ENCODE measurements at regions not wholly inside any gene's neighbourhood (a gene's known extent, or its start where the extent isn't known, plus 50 kb on each side); places are given as distances from the start of the nearest gene placed in this dataset.
"Not testable (repeated sequence)": the region's sequence is repeated elsewhere in the genome, so short reads cannot be mapped to it uniquely, and the experiment has no call there.

DNA sequence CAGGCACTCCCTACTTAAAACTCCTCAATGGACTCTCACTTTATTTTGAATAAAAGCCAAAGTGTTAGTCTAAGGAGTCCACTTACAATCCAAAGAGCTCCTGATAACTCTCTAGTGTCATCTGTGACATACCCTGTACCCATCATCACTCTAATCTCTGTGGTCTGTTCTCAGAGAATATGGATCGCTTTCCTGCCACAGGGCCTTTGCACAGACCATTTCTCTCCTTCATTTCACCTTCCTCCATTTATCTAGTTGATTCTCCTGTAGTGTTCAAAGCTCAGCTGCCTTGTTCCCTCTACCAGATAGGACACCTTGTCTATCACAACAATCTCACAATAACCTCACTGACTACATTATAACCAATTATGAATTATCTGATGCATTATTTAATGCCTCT is 185.4 kb upstream of the KBTBD8 start:
- DNase-seq = no peak

DNA sequence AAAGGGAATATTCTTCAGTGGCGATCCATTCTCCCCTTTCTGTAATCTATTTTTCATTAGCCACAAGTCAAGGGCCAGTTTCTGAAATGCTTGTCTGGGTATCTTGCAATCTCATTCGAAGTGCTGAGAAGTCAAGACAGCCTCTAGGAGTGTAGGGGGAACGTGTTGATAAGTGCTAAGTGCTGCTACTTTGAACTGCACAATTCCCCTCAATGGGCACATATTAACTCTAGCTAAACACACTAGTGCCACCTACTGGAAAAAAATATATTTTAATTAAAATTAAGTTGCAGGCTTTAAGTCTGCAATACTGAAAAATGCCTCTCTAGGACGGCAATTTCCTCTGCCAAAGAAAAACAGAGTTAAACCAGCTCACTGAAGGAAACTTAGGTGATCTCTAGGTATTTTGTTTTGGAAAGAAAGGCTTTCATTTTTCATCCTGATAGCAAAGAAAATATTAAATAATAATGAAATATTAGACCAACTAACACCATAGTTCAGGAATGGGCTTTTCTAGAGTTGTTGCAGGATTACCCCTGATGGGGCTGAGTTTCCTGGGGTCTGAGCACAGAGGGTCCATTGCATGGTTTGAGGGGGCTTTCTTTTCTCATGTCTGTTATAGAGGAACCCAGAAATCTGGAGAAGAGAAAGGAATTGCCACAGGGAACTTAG is 181.9 kb upstream of the KBTBD8 start:
- peak; percentile 27 for DNase-seq

DNA sequence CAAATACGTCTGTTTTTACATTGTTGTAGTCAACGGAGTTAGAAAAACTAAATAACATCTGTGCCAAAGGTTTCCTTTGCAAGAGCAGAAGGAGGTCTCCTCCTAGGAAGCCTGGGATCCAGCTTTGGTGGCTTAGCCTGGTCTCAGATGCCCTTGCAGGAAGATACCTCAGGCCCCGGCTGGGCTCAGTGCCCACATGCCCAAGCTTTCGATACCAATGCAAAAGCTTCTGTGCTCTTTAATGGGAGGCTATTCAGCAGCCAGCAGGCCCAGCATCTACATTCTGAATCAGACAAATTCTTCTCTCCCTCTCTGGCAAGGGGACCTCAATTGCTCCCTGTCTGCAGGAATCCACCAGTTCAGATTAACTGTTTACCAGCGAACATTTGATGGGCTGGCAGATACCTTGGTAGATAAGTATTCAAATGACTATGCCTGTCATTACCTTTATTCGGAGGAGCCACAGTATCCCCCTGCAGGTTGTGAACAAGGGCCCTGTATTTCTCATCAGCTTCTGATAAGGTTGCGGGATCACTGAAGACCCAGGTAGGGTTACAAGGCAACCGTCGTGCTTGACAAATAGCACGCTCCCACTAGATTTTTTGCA is 180.1 kb upstream of the KBTBD8 start:
- no peak for DNase-seq

DNA sequence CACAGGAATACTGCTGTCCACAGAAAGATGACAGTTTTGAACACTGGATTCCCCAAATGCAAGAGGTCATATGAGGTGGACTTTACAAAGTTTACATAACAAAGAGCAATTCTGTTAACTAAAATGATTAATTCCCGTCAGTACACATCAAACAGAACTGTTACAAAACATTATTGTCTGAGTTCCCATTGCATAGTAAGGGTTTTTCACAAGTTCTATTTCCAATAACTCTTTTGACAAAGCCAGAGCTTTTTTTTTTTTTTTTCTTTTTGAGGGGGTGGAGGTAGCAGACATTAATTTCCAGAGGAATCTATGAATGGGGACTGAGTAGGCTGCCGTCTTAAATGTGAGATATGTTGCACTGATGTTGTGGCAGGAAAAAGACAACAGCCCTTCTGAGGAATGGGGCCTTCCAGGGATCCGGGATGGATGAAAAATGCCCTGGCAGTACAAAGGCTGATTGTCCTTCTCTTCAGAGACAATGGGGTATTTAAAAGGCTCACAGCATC is 178.1 kb upstream of the KBTBD8 start:
- no peak for DNase-seq

DNA sequence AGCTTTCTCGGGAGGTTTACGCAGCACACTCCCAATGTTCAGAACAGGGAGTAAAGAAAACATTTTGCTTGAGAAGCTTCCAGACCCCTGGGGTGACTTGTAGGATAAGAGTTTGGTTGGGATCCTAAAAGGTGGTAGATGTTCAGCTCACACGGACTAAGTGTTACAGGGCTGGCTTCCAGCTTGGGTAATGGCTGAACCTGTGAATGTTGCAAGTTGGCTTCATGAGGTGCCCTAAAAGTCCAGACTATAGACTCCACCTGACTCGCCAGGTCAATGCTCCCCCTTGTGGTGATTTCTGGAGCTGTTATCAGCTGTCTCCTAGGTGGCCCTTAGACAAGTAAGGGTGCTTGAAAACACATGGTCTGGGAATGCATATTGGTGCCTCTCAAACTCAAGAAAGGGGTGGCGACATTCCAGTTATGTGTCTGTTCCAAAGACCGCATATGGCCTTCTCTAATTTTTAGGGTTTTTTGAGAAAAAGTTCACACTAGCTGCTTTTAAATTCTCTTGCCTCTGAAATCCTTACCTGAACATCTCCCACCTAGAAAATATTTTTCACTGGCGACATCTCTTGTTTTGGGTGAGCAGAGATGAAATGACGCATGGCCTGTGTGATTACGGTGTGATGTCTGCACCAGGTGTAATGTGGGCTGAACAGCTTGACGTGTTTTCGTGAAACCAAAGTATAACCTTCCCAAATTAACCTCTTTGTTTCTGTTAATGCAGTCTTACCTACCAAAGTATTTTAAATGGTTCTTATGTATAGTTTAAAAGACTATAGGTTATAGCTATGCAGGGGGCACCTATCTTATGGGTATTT is 175.7 kb upstream of the KBTBD8 start:
- peak; percentile 4 for DNase-seq

DNA sequence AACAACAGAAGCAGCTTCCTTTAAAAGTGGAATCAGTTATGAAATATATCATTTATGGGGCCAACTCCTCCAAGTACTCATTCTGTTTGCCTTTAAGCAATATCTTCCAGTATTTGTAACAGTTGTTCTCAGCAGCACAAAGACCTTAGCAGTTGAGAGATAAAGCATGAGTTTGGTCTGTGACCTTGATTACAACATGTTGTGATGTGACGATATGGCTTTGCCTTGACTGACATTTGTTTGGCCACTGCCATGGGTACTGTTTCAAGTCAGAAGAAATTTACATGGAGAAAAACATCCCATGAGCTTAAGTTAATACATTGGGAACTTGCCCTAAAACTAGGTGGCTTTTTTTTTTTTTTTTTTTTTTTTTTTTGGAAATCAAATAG is 175.1 kb upstream of the KBTBD8 start:
- DNase-seq = no peak

DNA sequence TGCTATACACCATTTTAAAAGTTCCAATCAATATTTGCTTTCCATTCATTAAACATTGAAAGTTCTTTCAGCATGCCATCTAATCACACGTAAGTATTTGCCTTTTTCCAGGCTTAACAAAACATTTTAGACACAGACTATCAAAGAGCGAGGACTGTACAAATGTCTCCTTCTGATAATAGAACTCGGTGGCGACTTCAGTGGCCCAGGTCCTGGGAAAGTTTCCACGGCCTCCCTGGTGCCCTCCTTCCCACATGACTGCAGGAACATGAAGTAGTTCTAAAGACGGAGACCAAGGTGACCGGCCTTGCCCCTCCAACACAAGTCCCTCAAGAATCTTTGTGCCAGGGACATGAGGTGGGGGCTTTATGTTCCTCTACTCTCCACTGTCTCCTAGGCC is 174.6 kb upstream of the KBTBD8 start:
- DNase-seq = no peak

DNA sequence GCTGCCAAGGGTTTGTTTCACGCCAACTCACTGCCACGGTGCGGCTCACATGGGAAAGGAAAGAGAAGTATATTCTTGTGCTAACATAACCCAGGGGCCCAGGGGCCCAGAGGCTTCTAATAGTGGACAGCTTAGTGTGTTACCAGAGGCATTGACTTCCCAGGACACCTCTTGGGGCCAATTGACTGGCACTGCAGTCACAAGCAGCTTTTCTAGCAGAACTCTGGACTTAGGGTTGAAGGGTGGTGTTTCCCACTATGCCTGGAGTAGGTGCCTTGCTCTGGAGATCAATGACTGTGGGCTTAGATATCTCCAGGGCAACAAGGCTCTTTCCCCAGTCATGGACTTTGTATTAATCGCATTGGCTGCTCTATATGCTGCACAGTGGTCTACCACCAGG is 172.7 kb upstream of the KBTBD8 start:
- no peak for DNase-seq

DNA sequence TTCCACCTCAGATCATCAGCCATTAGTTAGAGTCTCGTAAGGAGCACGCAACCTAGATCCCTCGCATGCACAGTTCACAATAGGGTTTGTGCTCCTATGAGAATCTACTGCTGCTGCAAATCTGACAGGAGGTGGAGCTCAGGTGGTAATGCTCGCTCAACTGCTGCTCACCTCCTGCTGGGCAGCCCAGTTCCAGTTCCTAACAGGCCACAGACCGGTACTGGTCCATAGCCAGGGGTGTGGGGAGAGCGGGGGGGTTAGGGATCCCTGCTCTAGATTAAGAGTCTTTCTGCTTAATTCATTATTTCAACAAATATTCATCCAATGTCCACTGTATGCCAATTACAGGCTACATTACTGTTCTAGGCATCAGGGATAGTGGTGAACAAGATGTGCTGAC is 170.4 kb upstream of the KBTBD8 start:
- no peak for DNase-seq

DNA sequence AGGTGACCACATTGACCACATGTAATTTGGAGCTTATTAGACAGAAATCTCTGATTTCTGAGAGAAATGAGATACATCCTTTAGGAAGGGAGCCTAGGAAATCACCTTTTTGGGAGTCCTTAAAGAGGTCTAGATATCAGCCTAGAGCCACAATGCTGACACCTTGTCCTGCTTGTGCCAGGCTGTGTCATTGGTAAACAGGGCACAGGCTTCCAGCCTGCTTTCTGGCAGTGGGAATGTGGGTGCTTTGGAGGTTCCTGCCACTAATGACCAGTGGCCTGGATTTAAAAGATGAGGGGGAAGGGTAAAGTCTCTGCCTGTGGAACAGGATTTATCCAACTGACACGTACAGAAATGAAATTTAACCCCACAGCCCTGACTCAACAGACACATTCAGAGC is 169.8 kb upstream of the KBTBD8 start:
- no peak for DNase-seq

DNA sequence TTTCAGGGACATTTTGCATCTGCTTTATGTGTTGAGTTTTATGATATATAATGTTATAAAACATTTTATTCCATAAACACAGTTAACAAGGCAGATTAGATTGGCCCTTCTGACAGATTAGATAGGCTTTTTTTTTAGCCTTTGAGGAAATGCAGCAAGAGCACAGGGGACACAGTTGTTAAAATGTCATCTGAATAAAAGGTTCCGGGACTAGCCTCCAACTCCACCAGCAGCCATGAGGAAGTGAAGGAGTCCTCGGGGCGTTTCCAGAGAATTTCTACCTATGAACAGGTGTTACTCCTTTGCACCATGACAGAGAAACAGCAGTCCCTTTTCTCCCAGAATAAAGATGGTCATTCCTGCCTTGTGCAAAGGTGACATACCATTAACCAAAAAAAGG is 167.8 kb upstream of the KBTBD8 start:
- DNase-seq = no peak

DNA sequence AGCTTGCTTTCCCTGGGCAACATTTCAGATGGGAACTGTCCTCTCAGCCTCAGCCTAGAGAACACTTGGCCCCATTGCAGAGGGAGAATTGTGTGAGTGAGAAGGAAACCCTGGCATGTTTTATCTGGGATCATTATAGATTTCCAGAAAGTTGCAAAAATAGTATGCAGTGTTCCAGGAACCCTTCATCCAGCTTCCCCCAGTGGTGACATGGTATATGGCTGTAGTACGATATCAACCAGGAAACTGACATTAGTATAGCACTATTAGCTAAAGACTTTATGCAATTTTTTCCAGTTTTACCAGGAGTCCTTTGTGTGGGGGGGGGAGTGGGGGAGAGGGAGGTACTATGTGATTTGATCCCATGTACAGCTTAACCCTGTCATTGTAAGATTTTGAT is 166.2 kb upstream of the KBTBD8 start:
- DNase-seq = no peak

DNA sequence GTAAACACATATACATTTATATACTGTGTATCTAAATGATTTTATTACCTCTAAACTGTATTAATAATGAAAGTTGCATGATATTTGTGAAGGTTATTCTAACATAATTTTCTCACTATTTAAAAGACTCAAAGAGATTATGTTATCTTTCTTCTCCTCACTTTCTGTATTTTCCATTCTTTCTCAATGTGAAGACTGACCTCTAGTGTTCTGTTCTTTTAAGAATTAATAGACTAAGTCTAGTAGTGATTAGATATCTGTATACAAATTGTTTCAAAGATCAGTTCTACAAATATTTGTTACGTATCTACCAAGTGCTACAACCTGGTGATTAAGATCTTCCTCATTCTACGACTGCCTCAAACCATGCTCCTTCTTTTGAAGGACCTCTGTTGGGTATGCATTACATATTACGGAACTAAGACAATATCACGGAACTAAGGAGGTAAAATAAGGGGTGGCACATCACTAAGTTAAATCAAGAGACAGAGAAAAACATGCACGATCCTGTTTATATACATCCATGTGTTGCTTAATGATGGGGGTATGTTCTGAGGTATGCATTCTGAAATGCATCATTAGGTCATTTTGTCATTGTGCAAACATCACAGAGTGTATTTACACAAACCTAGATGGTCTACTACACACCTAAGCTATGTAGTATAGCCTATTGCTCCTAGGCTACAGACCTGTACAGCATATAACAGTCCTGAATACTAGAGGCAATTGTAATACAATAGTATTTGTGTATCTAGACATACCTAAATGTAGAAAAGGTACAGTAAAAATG is 161.5 kb upstream of the KBTBD8 start:
- DNase-seq = no peak

DNA sequence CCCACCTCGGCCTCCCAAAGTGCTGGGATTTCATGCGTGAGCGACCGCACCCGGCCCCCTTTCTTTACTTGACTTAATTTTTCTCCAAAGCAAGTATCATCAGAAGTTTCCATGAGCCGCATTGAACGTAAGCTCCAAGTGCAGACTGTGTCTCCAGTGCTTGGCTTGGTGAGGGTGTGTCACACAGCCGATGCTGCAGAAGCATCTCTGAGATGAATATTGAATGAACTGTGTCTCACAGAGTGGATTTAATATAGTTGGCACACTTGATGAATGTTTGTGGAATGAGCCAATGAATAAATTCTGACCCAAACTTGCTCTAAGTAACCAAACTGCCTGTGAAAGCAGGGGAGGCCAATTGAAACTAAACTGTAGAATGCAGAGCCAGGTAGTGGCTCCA is 159.4 kb upstream of the KBTBD8 start:
- no peak for DNase-seq

DNA sequence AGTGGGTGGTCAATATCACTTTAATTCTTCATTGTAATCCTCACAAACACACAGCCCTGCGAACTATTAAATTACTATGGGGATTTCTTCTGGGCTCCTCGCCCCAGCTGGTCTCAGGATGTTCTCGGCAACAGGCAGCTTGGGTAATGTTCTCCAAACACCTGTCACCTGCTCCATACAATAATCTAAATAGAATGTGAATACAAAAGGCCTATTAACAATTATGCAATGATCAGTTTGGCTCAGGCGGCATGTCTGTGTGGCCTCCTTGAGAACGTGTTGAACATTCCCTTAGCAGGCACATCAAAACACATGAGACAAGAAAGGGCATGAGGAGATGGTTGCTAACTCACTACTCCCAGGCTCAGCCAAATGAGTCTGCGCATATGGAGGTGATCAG is 158.6 kb upstream of the KBTBD8 start:
- DNase-seq = no peak

DNA sequence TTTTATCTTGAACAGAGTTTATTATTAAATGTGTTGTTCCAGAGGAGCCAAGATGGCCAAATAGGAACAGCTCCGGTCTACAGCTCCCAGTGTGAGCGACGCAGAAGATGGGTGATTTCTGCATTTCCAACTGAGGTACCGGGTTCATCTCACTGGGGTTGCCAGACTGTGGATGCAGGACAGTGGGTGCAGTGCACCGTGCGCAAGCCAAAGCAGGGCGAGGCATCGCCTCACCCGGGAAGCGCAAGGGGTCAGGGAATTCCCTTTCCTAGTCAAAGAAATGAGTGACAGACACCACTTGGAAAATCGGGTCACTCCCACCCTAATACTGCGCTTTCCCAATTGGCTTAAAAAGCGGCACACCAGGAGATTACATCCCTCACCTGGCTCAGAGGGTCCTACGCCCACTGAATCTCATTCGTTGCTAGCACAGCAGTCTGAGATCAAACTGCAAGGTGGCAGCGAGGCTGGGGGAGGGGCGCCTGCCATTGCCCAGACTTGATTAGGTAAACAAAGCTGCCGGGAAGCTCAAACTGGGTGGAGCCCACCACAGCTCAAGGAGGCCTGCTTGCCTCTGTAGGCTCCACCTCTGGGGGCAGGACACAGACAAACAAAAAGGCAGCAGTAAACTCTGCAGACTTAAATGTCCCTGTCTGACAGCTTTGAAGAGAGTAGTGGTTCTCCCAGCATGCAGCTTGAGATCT is 155.2 kb upstream of the KBTBD8 start:
- DNase-seq = not testable (repeated sequence)

DNA sequence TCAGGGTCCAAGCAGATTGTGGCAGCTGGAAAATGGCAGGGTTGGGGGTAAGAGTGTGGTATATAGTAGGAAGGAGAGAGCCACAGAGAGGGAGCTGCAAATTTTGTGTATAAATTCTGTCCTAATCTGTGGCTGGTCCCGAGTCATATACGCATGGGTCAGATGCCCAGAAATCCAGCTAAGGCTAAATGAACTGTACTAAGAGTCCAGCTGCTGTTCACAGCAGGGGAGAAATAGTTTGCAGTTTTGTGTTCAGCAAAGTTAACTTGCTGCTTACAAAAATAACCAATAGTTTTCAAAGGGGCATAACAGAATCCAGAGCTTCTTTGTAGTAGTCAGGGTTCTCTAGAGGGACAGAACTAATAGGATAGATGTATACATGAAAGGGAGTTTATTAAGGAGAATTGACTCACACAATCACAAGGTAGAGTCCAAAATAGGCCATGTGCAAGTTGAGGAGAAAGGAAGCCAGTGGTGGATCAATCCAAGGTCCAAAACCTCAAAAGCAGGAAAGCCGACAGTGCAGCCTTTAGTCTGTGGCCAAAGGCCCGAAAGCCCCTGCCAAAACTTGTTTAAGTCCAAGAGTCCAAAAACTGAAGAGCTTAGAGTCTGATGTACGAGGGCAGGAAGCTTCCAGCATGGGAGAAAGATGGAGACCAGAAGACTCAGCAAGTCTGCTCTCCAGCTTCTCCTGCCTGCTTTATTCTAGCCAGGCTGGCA is 146.1 kb upstream of the KBTBD8 start:
- no peak for DNase-seq

DNA sequence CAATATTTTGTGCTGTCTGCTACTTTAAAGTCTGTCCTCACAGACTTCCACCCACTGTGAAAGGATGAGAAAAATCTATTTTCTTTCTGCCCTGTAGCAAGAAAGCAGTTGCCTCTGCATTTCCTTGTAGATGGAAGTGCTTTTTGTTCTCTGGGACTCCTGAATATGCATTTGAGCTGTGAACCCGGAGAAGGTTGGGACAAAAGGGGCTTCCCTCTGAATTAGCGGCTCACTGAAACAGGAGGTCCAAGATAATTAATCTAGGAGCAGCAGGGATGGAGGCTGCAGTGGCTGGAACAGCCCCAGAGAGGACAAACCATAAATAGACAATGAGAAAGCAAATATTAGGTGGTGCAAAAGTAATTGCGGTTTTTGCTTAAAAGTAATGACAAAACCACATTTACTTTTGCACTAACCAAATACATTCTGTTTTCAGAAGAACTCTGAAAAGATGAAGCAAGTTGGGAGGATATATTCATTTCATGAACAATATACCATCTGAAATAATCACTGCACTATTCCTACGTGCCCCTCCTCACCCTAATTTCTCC is 143.4 kb upstream of the KBTBD8 start:
- DNase-seq = no peak

DNA sequence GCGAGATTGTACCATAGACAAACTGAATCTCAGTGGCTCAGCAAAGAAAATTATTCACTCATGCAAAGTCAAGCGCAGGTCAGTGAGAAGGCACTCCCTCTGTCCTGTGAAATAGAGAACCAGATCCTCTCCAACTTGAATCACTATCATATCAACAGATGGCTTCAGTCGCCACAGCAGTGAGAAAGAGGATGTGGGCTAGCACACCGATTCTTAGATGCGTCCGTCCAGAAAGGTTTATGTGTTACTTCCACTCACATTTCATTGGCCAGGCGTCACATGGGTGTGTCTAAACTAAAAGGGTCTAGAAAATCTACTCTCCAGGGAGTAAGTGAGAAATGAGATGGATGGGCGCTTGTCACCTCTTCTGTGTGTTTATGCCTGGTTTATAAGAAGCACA is 141.6 kb upstream of the KBTBD8 start:
- no peak for DNase-seq

DNA sequence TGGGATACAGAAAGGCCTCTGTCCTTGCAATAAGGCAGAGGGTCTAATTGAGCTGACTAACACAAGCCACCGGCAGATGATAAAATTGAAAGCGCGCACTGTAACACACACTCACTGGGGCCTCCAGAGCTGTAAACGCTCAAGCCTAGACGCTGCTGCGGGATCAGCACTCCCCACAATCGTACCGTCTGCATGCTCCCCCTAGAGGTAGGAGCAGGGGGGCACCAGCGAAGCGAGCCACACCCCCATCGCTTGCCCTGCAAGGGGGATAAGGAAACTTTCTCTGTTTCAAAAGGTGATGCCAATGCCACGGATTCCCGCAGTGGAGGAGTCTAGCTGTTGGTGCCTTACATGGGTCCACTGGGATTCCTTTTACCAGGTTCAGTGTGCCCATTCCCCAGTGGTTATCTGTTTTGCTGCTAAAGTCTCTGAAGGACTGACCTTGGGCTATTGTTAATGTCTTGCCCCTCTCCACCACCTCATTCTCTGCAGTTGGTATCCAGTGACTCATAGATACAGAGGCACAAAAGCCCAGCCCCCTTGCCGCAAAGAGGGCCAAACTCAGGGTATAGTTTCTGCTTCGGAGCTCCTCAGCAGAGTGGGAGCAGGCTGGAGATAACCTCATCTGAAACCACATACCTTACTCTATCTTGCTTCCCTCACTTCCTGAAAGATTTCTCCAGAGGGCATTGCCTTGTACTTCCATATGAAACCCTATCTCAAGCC is 139.3 kb upstream of the KBTBD8 start:
- no peak for DNase-seq

DNA sequence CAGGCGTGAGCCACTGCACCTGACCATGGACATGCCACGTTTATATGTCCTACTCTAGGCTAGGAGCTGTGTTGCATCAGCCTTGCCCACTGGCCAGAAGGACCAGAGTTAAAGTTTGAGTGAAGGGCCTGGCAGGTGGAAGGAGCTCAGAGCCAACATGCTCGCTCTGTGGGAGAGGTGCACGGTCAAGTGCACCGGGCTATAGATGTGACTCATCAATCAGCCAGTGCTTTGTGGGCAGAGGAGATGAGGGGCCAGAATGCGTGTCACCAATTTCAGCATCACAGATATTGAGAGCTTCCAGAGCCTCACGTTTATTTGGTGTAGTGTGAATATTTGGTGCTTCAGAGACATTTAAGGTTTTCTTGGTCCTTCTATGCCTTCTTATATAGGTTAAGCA is 137.3 kb upstream of the KBTBD8 start:
- no peak for DNase-seq

All from NCI-H774 (cell line).